ENCODE measurements at regions not wholly inside any gene's neighbourhood (a gene's known extent, or its start where the extent isn't known, plus 50 kb on each side); places are given as distances from the start of the nearest gene placed in this dataset.

- no peak for TF ChIP-seq CTCF (IDR thresholded peaks at IDR 0.05)
- TF ChIP-seq POLR2AphosphoS5 (IDR thresholded peaks at IDR 0.05), result no peak
- no peak for TF ChIP-seq POLR2A (IDR thresholded peaks at IDR 0.05)
These were observed 558.2 kb downstream of the SLITRK6 start for GRCh38 chr13:85241060-85241459.

Measured in upper lobe of left lung (tissue), 4 donors.